Heart left ventricle (tissue), 16 donors: ENCODE measurements at regions not wholly inside any gene's neighbourhood (a gene's known extent, or its start where the extent isn't known, plus 50 kb on each side); places are given as distances from the start of the nearest gene placed in this dataset.

Experiments
- ATAC-seq, 4 donors: fragments of 200-7000 bp; cut with Tn5 transposase; one replicate each; pipeline ENCODE4 v1.9.1; 2020 to 2022; ENCODE audit warnings: moderate library complexity in 4 of 4, mild to moderate bottlenecking in 3 of 4, moderate number of reproducible peaks in 1 of 4
- DNase-seq, 5 donors: peaks; one replicate each; pipeline ENCODE4 v3.0.0-alpha.2; 2020
- H3K27ac ChIP-seq, 12 donors: fragments of 200-600 bp; sonication (generic) in 4 of 12; one replicate each; pipeline versions ENCODE4 v1.5.0 to v1.8.0; 2016 to 2022; ENCODE audit warnings: mild to moderate bottlenecking in 2 of 12
- H3K27me3 ChIP-seq, 9 donors: fragments of 200-600 bp; sonication (generic) in 2 of 9; one replicate each; pipeline versions ENCODE4 v1.5.1 to v1.8.0; 2016 to 2022; ENCODE audit warnings: mild to moderate bottlenecking in 3 of 9
- H3K36me3 ChIP-seq, 9 donors: fragments of 200-600 bp; sonication (generic) in 2 of 9; one replicate each; pipeline versions ENCODE4 v1.5.0 to v1.8.0; 2018 to 2022; ENCODE audit warnings: mild to moderate bottlenecking in 2 of 9
- H3K4me1 ChIP-seq, 12 donors: fragments of 200-600 bp; sonication (generic) in 4 of 12; one replicate each; pipeline versions ENCODE4 v1.5.0 to v1.8.0; 2016 to 2022; ENCODE audit warnings: mild to moderate bottlenecking in 3 of 12
- H3K4me3 ChIP-seq, 12 donors: fragments of 200-600 bp; sonication (generic) in 4 of 12; one replicate each; pipeline versions ENCODE4 v1.5.0 to v1.8.0; 2017 to 2022; ENCODE audit warnings: mild to moderate bottlenecking in 9 of 12, moderate library complexity in 4 of 12
- H3K9me3 ChIP-seq, 12 donors: fragments of 200-600 bp; sonication (generic) in 4 of 12; one replicate each; pipeline versions ENCODE4 v1.5.0 to v1.8.0; 2016 to 2022; ENCODE audit warnings: mild to moderate bottlenecking in 1 of 12
- CTCF ChIP-seq, 12 donors: fragments of 200-600 bp; sonication (generic) in 4 of 12; IDR thresholded peaks; one replicate each; pipeline versions ENCODE4 v1.5.0 to v1.8.0; 2018 to 2022; ENCODE audit warnings: antibody characterized with exemption in 12 of 12, mild to moderate bottlenecking in 5 of 12
- POLR2A ChIP-seq, 2 donors: fragments of 450-650 bp; IDR thresholded peaks; one replicate each; pipeline ENCODE4 v1.6.1; 2017; ENCODE audit warnings: antibody characterized with exemption in 2 of 2, mild to moderate bottlenecking in 2 of 2, moderate library complexity in 2 of 2
- WGBS, 4 donors: extraction: QIAGEN DNeasy Blood & Tissue Kit in 2 of 4; methylation state at CpG; one replicate each; pipeline versions ENCODE4 v1.1.5 to v1.1.7; 2013 to 2018; 5-methylcytosine and 5-hydroxymethylcytosine counted together
- intact Hi-C, 10 donors: fragments of 100-400 bp; cut with DNase I; formaldehyde crosslinking; loops; one replicate each; pipeline versions ENCODE4 v1.11.1 to v1.14.2; 2022
- donor health status: ischemic (EF 13 %, LVEDD 7.1; RV severe dilation, severe dysfunction).
- donor health status: healthy with polysubstance abuse.
- donor health status: DM: no; HTN: yes; CAD: no.
- donor health status: DM: no; HTN: no; CAD: no.
- donor health status: ischemic (EF 25% LVEDD 6.9; RV normal size, moderate dysfunction).
- donor health status: ischemic (EF 25% LVEDD 5.7; RV mildly dilated, moderate dysfunction).
- donor health status: healthy.
- donor health status: DM: yes; HTN: yes; CAD: no.
- donor health status: ischemic (EF 35%, LVEDD 5.7; RV mildly dilated, moderate dysfunction).
- donor health status: nonischemic (EF 11% LVEDD 7.7; RV severe dilation, severe dysfunction).
- donor health status: DM: yes; HTN: yes; CAD: no.
- donor health status: PGD.
- donor health status: ischemic (EF 29% LVEDD 5.4; RV normal size, mild dysfunction).
- donor health status: nonischemic (EF 23%, LVEDD 6.1; RV moderate dilation, normal function).

- Histone ChIP-seq H3K9me3 (no peaks in the 10 kb centered on the region), H3K27ac (no peak overlapping the region), H3K36me3 (no peaks in the 10 kb centered on the region), H3K4me1 (no peaks in the 10 kb centered on the region), H3K27me3 (no peaks in the 10 kb centered on the region), H3K4me3 (no peak overlapping the region)
- ATAC-seq (no peak), DNase-seq (no peak)
- TF ChIP-seq POLR2A (IDR thresholded peaks at IDR 0.05): no peak
- TF ChIP-seq CTCF (IDR thresholded peaks at IDR 0.05): no peak
- WGBS, 4 donors: 85 to 96% (median 95%) methylated on average over 4 of the region's 4 CpGs
- intact Hi-C loops: no loop called here
Observed at GRCh38 chr9:3677541-3677940, 151.7 kb upstream of the RFX3 start.

GRCh38 chr9:3676766-3677165 is 151.0 kb upstream of the RFX3 start:
- no peak for TF ChIP-seq CTCF (IDR thresholded peaks at IDR 0.05)
- Histone ChIP-seq H3K9me3 (no peaks in the 10 kb centered on the region), H3K27ac (no peak overlapping the region), H3K36me3 (no peaks in the 10 kb centered on the region), H3K27me3 (no peaks in the 10 kb centered on the region), H3K4me1 (no peaks in the 10 kb centered on the region), H3K4me3 (no peak overlapping the region)
- intact Hi-C loops: no loop called here
- WGBS, 4 donors: 82 to 87% (median 85%) methylated on average over 3 of the region's 3 CpGs
- ATAC-seq: no peak
- DNase-seq: no peak

GRCh38 chr9:3675946-3676345 is 150.1 kb upstream of the RFX3 start:
- no peak for ATAC-seq
- no peak for DNase-seq
- intact Hi-C loops: no loop called here
- no peaks in the 10 kb centered on the region for H3K36me3 ChIP-seq
- TF ChIP-seq CTCF (IDR thresholded peaks at IDR 0.05): no peak
- TF ChIP-seq POLR2A (IDR thresholded peaks at IDR 0.05): no peak
- H3K4me3 ChIP-seq: no peak overlapping the region
- H3K27me3 ChIP-seq: no peaks in the 10 kb centered on the region
- WGBS, 4 donors: 91 to 96% (median 93%) methylated on average over 1 to 2 of the region's 2 CpGs
- no peaks in the 10 kb centered on the region for H3K9me3 ChIP-seq
- H3K4me1 ChIP-seq: no peaks in the 10 kb centered on the region
- no peak overlapping the region for H3K27ac ChIP-seq

GRCh38 chr9:3674561-3674960 is 148.8 kb upstream of the RFX3 start:
- WGBS, 4 donors: 82 to 91% (median 86%) methylated on average over 5 of the region's 5 CpGs
- ATAC-seq (no peak), DNase-seq (no peak)
- Histone ChIP-seq H3K27ac (no peak overlapping the region), H3K9me3 (no peaks in the 10 kb centered on the region), H3K27me3 (no peaks in the 10 kb centered on the region), H3K4me1 (no peaks in the 10 kb centered on the region), H3K36me3 (no peaks in the 10 kb centered on the region), H3K4me3 (no peak overlapping the region)
- intact Hi-C loops: no loop called here
- TF ChIP-seq POLR2A (IDR thresholded peaks at IDR 0.05) (no peak), CTCF (IDR thresholded peaks at IDR 0.05) (no peak)
